ENCODE measurements at regions not wholly inside any gene's neighbourhood (a gene's known extent, or its start where the extent isn't known, plus 50 kb on each side); places are given as distances from the start of the nearest gene placed in this dataset.

DNA sequence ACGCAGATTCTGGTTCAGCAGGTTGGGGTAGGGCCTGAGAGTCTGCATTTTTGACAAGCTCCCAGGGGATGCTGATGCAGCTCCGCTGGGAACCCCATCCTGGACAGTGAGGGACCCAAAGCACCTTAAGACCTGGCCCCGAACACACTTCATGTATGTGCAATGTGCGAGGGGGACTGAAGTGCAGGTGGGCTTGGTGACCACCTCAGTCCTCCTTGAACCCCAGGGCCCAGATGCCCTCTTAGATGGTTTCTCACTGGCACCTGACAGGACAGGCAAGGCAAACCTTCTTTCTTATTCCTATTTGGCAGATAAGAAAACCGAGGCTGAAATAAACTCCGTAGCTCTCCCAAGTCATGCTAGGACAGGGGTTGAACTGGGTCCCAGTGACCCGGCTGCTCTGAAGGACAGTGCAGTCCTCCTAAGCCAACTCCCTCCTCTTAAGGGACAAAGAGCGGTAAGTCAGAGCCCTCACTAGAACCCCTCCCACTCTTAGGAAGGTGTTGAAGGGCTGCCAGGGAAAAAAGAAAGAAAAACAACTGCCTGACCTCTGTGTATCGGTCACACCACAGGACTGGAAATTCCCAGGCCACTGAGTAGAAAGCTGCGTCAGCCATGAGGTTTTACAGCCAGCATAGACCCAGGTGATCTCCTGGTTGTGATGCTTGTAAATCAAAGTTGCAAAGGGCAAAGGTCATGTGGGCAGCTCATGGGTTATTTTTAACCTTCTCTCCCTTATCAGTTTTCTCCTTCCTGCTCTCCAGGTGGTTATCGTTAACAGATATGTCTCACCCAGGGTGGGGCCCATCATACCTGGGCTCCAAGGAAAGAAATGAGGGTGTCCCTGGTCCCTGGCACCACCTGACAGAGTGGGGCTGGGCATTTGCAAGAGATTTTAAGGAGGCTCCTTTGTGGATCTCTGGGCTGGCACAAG, 90.9 kb upstream of the SMNDC1 start:
- CTCF ChIA-PET = no interaction called here

DNA sequence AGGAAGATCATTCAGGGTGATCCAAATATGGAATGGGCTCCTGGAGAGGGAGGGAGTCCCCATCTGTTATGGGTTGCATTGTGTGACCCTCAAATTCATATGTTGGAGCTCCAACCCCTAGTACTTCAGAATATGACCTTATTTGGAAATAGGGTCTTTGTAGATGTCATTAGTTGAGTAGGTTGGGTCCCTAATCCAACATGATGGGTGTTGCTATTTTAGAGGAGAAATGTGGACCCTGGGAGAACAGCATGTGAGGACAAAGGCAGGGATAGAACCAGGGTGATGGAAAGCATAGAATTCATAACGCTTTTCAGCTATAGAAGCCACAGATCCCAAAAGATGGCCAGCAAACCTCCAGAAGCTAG, 91.5 kb upstream of the SMNDC1 start:
- H3K4me3 ChIP-seq (ENCODE audit: low read depth, low read length, poor library complexity, severe bottlenecking) = no peak overlapping the region
- no peaks in the 10 kb centered on the region for H3K27me3 ChIP-seq (replicated peaks; ENCODE audit: insufficient read depth, low read depth, low read length, poor library complexity)
- no peaks in the 10 kb centered on the region for H3K9me3 ChIP-seq (ENCODE audit: low read depth, low read length, poor library complexity, severe bottlenecking)
- H3K36me3 ChIP-seq (ENCODE audit: insufficient read depth, low read length, poor library complexity, severe bottlenecking) = no peaks in the 10 kb centered on the region
- DNase-seq (ENCODE audit: low spot score) = no peak
- BruUV-seq (replicated peaks) = no TSS peak
- no peak overlapping the region for H3K27ac ChIP-seq (ENCODE audit: low read depth, low read length, poor library complexity, severe bottlenecking)
- POLR2A ChIA-PET (ENCODE audit: low non-redundant PET) = no interaction called here
- TF ChIP-seq, protein P1, sequence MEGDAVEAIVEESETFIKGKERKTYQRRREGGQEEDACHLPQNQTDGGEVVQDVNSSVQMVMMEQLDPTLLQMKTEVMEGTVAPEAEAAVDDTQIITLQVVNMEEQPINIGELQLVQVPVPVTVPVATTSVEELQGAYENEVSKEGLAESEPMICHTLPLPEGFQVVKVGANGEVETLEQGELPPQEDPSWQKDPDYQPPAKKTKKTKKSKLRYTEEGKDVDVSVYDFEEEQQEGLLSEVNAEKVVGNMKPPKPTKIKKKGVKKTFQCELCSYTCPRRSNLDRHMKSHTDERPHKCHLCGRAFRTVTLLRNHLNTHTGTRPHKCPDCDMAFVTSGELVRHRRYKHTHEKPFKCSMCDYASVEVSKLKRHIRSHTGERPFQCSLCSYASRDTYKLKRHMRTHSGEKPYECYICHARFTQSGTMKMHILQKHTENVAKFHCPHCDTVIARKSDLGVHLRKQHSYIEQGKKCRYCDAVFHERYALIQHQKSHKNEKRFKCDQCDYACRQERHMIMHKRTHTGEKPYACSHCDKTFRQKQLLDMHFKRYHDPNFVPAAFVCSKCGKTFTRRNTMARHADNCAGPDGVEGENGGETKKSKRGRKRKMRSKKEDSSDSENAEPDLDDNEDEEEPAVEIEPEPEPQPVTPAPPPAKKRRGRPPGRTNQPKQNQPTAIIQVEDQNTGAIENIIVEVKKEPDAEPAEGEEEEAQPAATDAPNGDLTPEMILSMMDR (conservative IDR thresholded peaks at IDR 0.05; ENCODE audit: low read depth, low read length) = no peak
- intact Hi-C loops (cut with micrococcal nuclease; ENCODE audit: unreplicated experiment) = no loop called here
- CTCF ChIA-PET = no interaction called here
- peaks cover 26% of the 10 kb centered on the region for H3K4me1 ChIP-seq (ENCODE audit: insufficient read depth, low read length, poor library complexity, severe bottlenecking)

More for the DNA sequence above, 90.9 kb upstream of the SMNDC1 start:
- BruUV-seq (replicated peaks) = no TSS peak
- POLR2A ChIA-PET (ENCODE audit: low non-redundant PET) = no interaction called here
- no peaks in the 10 kb centered on the region for H3K9me3 ChIP-seq (ENCODE audit: low read depth, low read length, poor library complexity, severe bottlenecking)
- H3K4me1 ChIP-seq (ENCODE audit: insufficient read depth, low read length, poor library complexity, severe bottlenecking) = peaks cover 26% of the 10 kb centered on the region
- no peak overlapping the region for H3K27ac ChIP-seq (ENCODE audit: low read depth, low read length, poor library complexity, severe bottlenecking)
- no peak for DNase-seq (ENCODE audit: low spot score)
- no peaks in the 10 kb centered on the region for H3K36me3 ChIP-seq (ENCODE audit: insufficient read depth, low read length, poor library complexity, severe bottlenecking)
- intact Hi-C loops (cut with micrococcal nuclease; ENCODE audit: unreplicated experiment) = no loop called here
- TF ChIP-seq, protein P1 (conservative IDR thresholded peaks at IDR 0.05; ENCODE audit: low read depth, low read length) = no peak
- TF ChIP-seq EZH2 (IDR thresholded peaks at IDR 0.05; ENCODE audit: borderline replicate concordance, low read depth, low read length, poor library complexity, severe bottlenecking) = no peak
- H3K27me3 ChIP-seq (replicated peaks; ENCODE audit: insufficient read depth, low read depth, low read length, poor library complexity) = no peaks in the 10 kb centered on the region
- H3K4me3 ChIP-seq (ENCODE audit: low read depth, low read length, poor library complexity, severe bottlenecking) = no peak overlapping the region

DNA sequence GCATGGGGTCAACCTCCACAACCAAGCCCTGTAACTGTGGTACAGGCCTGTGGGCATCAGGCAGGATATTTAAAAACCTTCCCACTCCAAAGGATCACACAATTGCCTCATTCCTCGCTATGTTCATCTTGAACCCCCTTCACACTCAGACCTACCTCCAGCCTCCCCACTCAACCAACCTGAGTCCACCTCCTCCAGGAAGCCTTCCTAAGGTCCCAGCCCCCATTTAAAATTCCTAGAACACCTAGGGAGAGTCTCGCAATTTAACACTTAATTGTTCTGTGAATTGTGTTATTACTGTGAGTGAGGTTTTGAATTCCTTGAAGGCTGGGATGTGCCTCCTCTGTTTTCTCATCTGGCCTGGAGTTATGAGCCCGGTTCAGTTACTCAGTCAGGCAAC, 93.1 kb upstream of the SMNDC1 start:
- DNase-seq (ENCODE audit: low spot score) = no peak
- no peaks in the 10 kb centered on the region for H3K27me3 ChIP-seq (replicated peaks; ENCODE audit: insufficient read depth, low read depth, low read length, poor library complexity)
- H3K4me3 ChIP-seq (ENCODE audit: low read depth, low read length, poor library complexity, severe bottlenecking) = no peak overlapping the region
- ChIA-PET POLR2A (ENCODE audit: low non-redundant PET) (no interaction called here), CTCF (no interaction called here)
- intact Hi-C loops (cut with micrococcal nuclease; ENCODE audit: unreplicated experiment) = no loop called here
- no peaks in the 10 kb centered on the region for H3K36me3 ChIP-seq (ENCODE audit: insufficient read depth, low read length, poor library complexity, severe bottlenecking)
- no TSS peak for BruUV-seq (replicated peaks)
- no peak overlapping the region for H3K27ac ChIP-seq (ENCODE audit: low read depth, low read length, poor library complexity, severe bottlenecking)
- TF ChIP-seq EZH2 (IDR thresholded peaks at IDR 0.05; ENCODE audit: borderline replicate concordance, low read depth, low read length, poor library complexity, severe bottlenecking) = no peak
- TF ChIP-seq, protein P1 (conservative IDR thresholded peaks at IDR 0.05; ENCODE audit: low read depth, low read length) = no peak
- H3K4me1 ChIP-seq (ENCODE audit: insufficient read depth, low read length, poor library complexity, severe bottlenecking) = peaks cover 17% of the 10 kb centered on the region
- H3K9me3 ChIP-seq (ENCODE audit: low read depth, low read length, poor library complexity, severe bottlenecking) = no peaks in the 10 kb centered on the region

Data from A673 (cell line).